Liver (tissue), 8 donors: ENCODE measurements at regions not wholly inside any gene's neighbourhood (a gene's known extent, or its start where the extent isn't known, plus 50 kb on each side); places are given as distances from the start of the nearest gene placed in this dataset.

Experiments used
- DNase-seq: peaks from one replicate; pipeline ENCODE4 v3.0.0-alpha.2; 2017; ENCODE audit warnings: low spot score
- H3K27ac ChIP-seq, 2 donors: one replicate each; pipeline ENCODE4 v1.7.0; 2013; ENCODE audit warnings: inconsistent platforms in 2 of 2, low read length in 2 of 2, control low read depth in 1 of 2, low read depth in 1 of 2, mild to moderate bottlenecking in 1 of 2
- H3K27me3 ChIP-seq, 4 donors: one replicate each; pipeline versions ENCODE4 v1.6.1 to v1.7.0; 2013; ENCODE audit warnings: low read length in 3 of 4, inconsistent platforms in 1 of 4, mild to moderate bottlenecking in 1 of 4, moderate library complexity in 1 of 4; ENCODE audit not compliant: control insufficient read depth in 4 of 4, insufficient read depth in 4 of 4
- H3K36me3 ChIP-seq, 4 donors: one replicate each; pipeline versions ENCODE4 v1.6.1 to v1.7.0; 2013; ENCODE audit warnings: low read length in 3 of 4, mild to moderate bottlenecking in 3 of 4, low read depth in 1 of 4, moderate library complexity in 1 of 4; ENCODE audit not compliant: control insufficient read depth in 4 of 4, insufficient read depth in 3 of 4
- H3K4me1 ChIP-seq, 4 donors: one replicate each; pipeline versions ENCODE4 v1.6.1 to v1.7.0; 2013; ENCODE audit warnings: low read length in 3 of 4, mild to moderate bottlenecking in 3 of 4, moderate library complexity in 1 of 4; ENCODE audit not compliant: control insufficient read depth in 4 of 4, insufficient read depth in 4 of 4
- H3K4me3 ChIP-seq, 3 donors: one replicate each; pipeline versions ENCODE4 v1.6.1 to v1.7.0; 2013; ENCODE audit warnings: low read length in 3 of 3, control low read depth in 1 of 3, low read depth in 1 of 3, mild to moderate bottlenecking in 1 of 3
- H3K9ac ChIP-seq, 2 donors: one replicate each; pipeline ENCODE4 v1.7.0; 2013; ENCODE audit warnings: low read length in 2 of 2, mild to moderate bottlenecking in 2 of 2, moderate library complexity in 2 of 2, control low read depth in 1 of 2, low read depth in 1 of 2
- H3K9me3 ChIP-seq, 4 donors: one replicate each; pipeline versions ENCODE4 v1.6.1 to v1.7.0; 2013; ENCODE audit warnings: low read length in 3 of 4; ENCODE audit not compliant: control insufficient read depth in 4 of 4
- EGR1 ChIP-seq, 2 donors: IDR thresholded peaks; 2 replicates each; pipeline ENCODE4 v1.6.1; 2016 to 2018; ENCODE audit warnings: antibody characterized with exemption in 2 of 2, low read depth in 2 of 2
- HNF4A ChIP-seq, 2 donors: conservative IDR thresholded peaks; 2 replicates each; pipeline ENCODE4 v1.6.1; 2016; ENCODE audit warnings: antibody characterized with exemption in 2 of 2, mild to moderate bottlenecking in 2 of 2
- HNF4G ChIP-seq: IDR thresholded peaks from 2 replicates; pipeline ENCODE4 v1.6.1; 2016; ENCODE audit warnings: antibody characterized with exemption
- JUND ChIP-seq, 2 donors: IDR thresholded peaks; 2 replicates each; pipeline ENCODE4 v1.6.1; 2016; ENCODE audit warnings: antibody characterized with exemption in 2 of 2
- RAD21 ChIP-seq, 2 donors: IDR thresholded peaks; 2 replicates each; pipeline ENCODE4 v1.6.1; 2016; ENCODE audit warnings: antibody characterized with exemption in 2 of 2, mild to moderate bottlenecking in 2 of 2
- RXRA ChIP-seq, 2 donors: IDR thresholded peaks; 2 replicates each; pipeline ENCODE4 v1.6.1; 2017 to 2018; ENCODE audit warnings: antibody characterized with exemption in 2 of 2, mild to moderate bottlenecking in 1 of 2
- SP1 ChIP-seq: IDR thresholded peaks from 2 replicates; pipeline ENCODE4 v1.6.1; 2018; ENCODE audit warnings: antibody characterized with exemption, mild to moderate bottlenecking
- TAF1 ChIP-seq: conservative IDR thresholded peaks from 2 replicates; pipeline ENCODE4 v1.6.1; 2016; ENCODE audit warnings: antibody characterized with exemption, mild to moderate bottlenecking
- YY1 ChIP-seq: IDR thresholded peaks from 2 replicates; pipeline ENCODE4 v1.6.1; 2016; ENCODE audit warnings: antibody characterized with exemption, mild to moderate bottlenecking
- ZBTB33 ChIP-seq: IDR thresholded peaks from 2 replicates; pipeline ENCODE4 v1.6.1; 2016; ENCODE audit warnings: antibody characterized with exemption
- WGBS: extraction: QIAGEN DNeasy Blood & Tissue Kit; methylation state at CpG from one replicate; pipeline ENCODE4 v1.1.7; 2013; 5-methylcytosine and 5-hydroxymethylcytosine counted together
- TF ChIP-seq, protein P1 (sequence below): IDR thresholded peaks from 2 replicates; pipeline ENCODE4 v1.6.1; 2016; ENCODE audit warnings: antibody characterized with exemption
- TF ChIP-seq, protein P2 (sequence below): fragments of 150-350 bp; IDR thresholded peaks from 2 replicates; pipeline ENCODE4 v1.5.1; 2017; ENCODE audit warnings: improper control_type of control experiment, low read depth, low read length; ENCODE audit not compliant: missing input control
- TF ChIP-seq, protein P3 (sequence below): IDR thresholded peaks from 2 replicates; pipeline ENCODE4 v1.6.1; 2016; ENCODE audit warnings: antibody characterized with exemption, mild to moderate bottlenecking
- donor health status: healthy.
- donor health status: healthy.
- donor health status: healthy.
- donor health status: healthy.
- donor health status: healthy.

- Histone ChIP-seq H3K9ac (no peak overlapping the region), H3K27ac (no peak overlapping the region)
- TF ChIP-seq JUND (IDR thresholded peaks at IDR 0.05): no peak
- TF ChIP-seq, protein P1, sequence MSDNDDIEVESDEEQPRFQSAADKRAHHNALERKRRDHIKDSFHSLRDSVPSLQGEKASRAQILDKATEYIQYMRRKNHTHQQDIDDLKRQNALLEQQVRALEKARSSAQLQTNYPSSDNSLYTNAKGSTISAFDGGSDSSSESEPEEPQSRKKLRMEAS: no peak
- no peak for TF ChIP-seq HNF4G
- TF ChIP-seq YY1: no peak
- TF ChIP-seq EGR1 (IDR thresholded peaks at IDR 0.05; ENCODE audit: low read depth in 2 of 2): no peak
- TF ChIP-seq RAD21 (IDR thresholded peaks at IDR 0.05): no peak
- TF ChIP-seq, protein P2, sequence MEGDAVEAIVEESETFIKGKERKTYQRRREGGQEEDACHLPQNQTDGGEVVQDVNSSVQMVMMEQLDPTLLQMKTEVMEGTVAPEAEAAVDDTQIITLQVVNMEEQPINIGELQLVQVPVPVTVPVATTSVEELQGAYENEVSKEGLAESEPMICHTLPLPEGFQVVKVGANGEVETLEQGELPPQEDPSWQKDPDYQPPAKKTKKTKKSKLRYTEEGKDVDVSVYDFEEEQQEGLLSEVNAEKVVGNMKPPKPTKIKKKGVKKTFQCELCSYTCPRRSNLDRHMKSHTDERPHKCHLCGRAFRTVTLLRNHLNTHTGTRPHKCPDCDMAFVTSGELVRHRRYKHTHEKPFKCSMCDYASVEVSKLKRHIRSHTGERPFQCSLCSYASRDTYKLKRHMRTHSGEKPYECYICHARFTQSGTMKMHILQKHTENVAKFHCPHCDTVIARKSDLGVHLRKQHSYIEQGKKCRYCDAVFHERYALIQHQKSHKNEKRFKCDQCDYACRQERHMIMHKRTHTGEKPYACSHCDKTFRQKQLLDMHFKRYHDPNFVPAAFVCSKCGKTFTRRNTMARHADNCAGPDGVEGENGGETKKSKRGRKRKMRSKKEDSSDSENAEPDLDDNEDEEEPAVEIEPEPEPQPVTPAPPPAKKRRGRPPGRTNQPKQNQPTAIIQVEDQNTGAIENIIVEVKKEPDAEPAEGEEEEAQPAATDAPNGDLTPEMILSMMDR: no peak
- no peak for TF ChIP-seq ZBTB33
These were observed 262.7 kb downstream of the YTHDC2 start for GRCh38 chr5:113776168-113776567.

DNA sequence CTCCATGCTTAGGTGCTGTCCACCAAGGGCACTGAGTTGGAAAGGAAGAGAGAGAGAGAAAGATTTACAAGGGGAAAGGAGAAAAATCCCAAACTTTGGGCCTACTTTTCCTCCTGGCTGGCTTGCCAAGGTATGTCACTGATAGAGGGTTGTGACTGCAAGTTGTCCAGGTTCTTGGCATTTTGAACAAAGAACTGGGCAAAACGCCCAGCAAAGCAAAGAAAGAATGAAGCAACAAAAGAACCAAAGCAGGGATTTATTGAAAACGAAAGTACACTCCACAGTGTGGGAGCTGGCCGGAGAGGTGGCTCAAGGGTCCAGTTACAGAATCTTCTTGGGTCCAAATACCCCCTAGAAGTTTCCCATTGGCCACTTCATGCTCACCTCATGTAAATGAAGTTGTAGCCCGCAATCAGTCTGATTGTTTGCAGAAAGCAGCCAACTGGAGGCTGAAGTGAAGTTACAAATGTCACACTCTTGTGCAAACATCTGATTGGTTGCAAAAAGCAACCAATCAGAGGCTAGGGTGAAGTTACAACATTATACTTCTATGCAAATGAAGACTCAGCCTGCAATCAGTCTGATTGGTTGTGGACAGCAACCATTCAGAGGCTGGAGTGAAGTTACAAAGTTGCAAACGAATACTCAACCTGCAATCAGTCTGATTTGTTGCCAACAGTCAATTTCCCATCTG is 263.5 kb downstream of the YTHDC2 start:
- H3K4me1 ChIP-seq: peaks cover 0 to 3% (median 1%) of the 10 kb centered on the region in 4 donors
- TF ChIP-seq HNF4A (conservative IDR thresholded peaks at IDR 0.05) (peak; percentile 60 to 69), RAD21 (IDR thresholded peaks at IDR 0.05) (no peak), ZBTB33 (no peak), YY1 (peak; percentile 36), JUND (IDR thresholded peaks at IDR 0.05) (peak in 1 of 2 donors; percentile 19), TAF1 (no peak), SP1 (peak; percentile 46), RXRA (IDR thresholded peaks at IDR 0.05) (peak in 1 of 2 donors; percentile 48)
- TF ChIP-seq, protein P3, sequence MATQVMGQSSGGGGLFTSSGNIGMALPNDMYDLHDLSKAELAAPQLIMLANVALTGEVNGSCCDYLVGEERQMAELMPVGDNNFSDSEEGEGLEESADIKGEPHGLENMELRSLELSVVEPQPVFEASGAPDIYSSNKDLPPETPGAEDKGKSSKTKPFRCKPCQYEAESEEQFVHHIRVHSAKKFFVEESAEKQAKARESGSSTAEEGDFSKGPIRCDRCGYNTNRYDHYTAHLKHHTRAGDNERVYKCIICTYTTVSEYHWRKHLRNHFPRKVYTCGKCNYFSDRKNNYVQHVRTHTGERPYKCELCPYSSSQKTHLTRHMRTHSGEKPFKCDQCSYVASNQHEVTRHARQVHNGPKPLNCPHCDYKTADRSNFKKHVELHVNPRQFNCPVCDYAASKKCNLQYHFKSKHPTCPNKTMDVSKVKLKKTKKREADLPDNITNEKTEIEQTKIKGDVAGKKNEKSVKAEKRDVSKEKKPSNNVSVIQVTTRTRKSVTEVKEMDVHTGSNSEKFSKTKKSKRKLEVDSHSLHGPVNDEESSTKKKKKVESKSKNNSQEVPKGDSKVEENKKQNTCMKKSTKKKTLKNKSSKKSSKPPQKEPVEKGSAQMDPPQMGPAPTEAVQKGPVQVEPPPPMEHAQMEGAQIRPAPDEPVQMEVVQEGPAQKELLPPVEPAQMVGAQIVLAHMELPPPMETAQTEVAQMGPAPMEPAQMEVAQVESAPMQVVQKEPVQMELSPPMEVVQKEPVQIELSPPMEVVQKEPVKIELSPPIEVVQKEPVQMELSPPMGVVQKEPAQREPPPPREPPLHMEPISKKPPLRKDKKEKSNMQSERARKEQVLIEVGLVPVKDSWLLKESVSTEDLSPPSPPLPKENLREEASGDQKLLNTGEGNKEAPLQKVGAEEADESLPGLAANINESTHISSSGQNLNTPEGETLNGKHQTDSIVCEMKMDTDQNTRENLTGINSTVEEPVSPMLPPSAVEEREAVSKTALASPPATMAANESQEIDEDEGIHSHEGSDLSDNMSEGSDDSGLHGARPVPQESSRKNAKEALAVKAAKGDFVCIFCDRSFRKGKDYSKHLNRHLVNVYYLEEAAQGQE: peak; percentile 21
- H3K27ac ChIP-seq: no peak overlapping the region
- no peak for DNase-seq
- H3K9me3 ChIP-seq: no peaks in the 10 kb centered on the region
- H3K9ac ChIP-seq: no peak overlapping the region
- WGBS: 28% methylated on average over 5 of the region's 5 CpGs
- H3K36me3 ChIP-seq: no peaks in the 10 kb centered on the region
- no peaks in the 10 kb centered on the region for H3K27me3 ChIP-seq
- H3K4me3 ChIP-seq: peak overlapping the region in 2 of 3 donors; percentile 18 to 32

More at GRCh38 chr5:113776168-113776567, 262.7 kb downstream of the YTHDC2 start:
- Histone ChIP-seq H3K27me3 (no peaks in the 10 kb centered on the region), H3K4me1 (peaks cover 0 to 5% (median 1%) of the 10 kb centered on the region in 4 donors), H3K4me3 (no peak overlapping the region), H3K9me3 (no peaks in the 10 kb centered on the region), H3K36me3 (no peaks in the 10 kb centered on the region)
- 92% methylated on average over 5 of the region's 5 CpGs for WGBS
- no peak for DNase-seq
